B cell (primary cell): ENCODE measurements at regions not wholly inside any gene's neighbourhood (a gene's known extent, or its start where the extent isn't known, plus 50 kb on each side); places are given as distances from the start of the nearest gene placed in this dataset.

Experiments used
- ATAC-seq: fragments of 200-7000 bp; cut with Tn5 transposase; one replicate; pipeline ENCODE4 v1.10.0; 2021; ENCODE audit warnings: low read depth, mild to moderate bottlenecking, moderate number of reproducible peaks, moderate library complexity
- CTCF ChIA-PET: fragments of 350-600 bp; sonication (Branson Sonifier 250); formaldehyde crosslinking; loops from one replicate; lab custom pipeline; 2021; ENCODE audit warnings: antibody characterized with exemption, inconsistent platforms; lab: Charles Lee
- POLR2A ChIA-PET: fragments of 350-600 bp; sonication (Branson Sonifier 250); formaldehyde crosslinking; loops from one replicate; lab custom pipeline; 2021; ENCODE audit warnings: antibody characterized with exemption; lab: Charles Lee
- DNase-seq: peaks from one replicate; pipeline ENCODE4 v3.0.0; 2013
- H2AFZ ChIP-seq: 2 replicates; pipeline ENCODE4 v1.6.1; 2012; ENCODE audit warnings: mild to moderate bottlenecking, low read depth, low read length; ENCODE audit not compliant: insufficient read depth, poor library complexity, severe bottlenecking
- H3K27ac ChIP-seq, 2 donors: 1 replicate in 1 of 2; 2 replicates in 1 of 2; pipeline ENCODE4 v1.5.1; 2012 to 2013; ENCODE audit warnings: low read length in 2 of 2, mild to moderate bottlenecking in 2 of 2, moderate library complexity in 1 of 2
- H3K27me3 ChIP-seq, 4 experiments: fragments of 200-600 bp in 1 of 4; sonication (generic) in 1 of 4; replicated peaks in 1 of 4; 1 replicate in 2 of 4; 2 replicates in 2 of 4; pipeline versions ENCODE4 v1.6.1 to v1.7.0; 2013 to 2016; ENCODE audit warnings: low read length in 3 of 4, mild to moderate bottlenecking in 2 of 4, mixed read lengths in 1 of 4, moderate library complexity in 1 of 4; ENCODE audit not compliant: insufficient read depth in 4 of 4, control insufficient read depth in 3 of 4; ENCODE audit errors: control extremely low read depth in 1 of 4
- H3K36me3 ChIP-seq, 2 experiments: replicated peaks in 1 of 2; 1 replicate in 1 of 2; 2 replicates in 1 of 2; pipeline versions ENCODE4 v1.6.1 to v1.7.1; 2013; ENCODE audit warnings: low read length in 1 of 2; ENCODE audit not compliant: insufficient read depth in 2 of 2, control insufficient read depth in 1 of 2; ENCODE audit errors: control extremely low read depth in 1 of 2, extremely low read depth in 1 of 2
- H3K4me1 ChIP-seq, 2 donors: fragments of 200-600 bp in 1 of 2; sonication (generic) in 1 of 2; 1 replicate in 1 of 2; 2 replicates in 1 of 2; pipeline versions ENCODE4 v1.5.1 to v1.6.1; 2013 to 2017; ENCODE audit warnings: low read length in 2 of 2; ENCODE audit not compliant: control insufficient read depth in 2 of 2, insufficient read depth in 2 of 2
- H3K4me2 ChIP-seq: replicated peaks from 2 replicates; pipeline ENCODE3; 2012; ENCODE audit warnings: mild to moderate bottlenecking, low read depth, low read length; ENCODE audit not compliant: poor library complexity, severe bottlenecking
- H3K4me3 ChIP-seq, 5 experiments: fragments of 200-600 bp in 1 of 5; sonication (generic) in 1 of 5; 1 replicate in 3 of 5; 2 replicates in 2 of 5; pipeline versions ENCODE4 v1.5.1 to v1.7.0; 2011 to 2016; ENCODE audit warnings: low read length in 4 of 5, mild to moderate bottlenecking in 4 of 5, low read depth in 2 of 5, control low read depth in 1 of 5, moderate library complexity in 1 of 5; ENCODE audit not compliant: insufficient read depth in 1 of 5; ENCODE audit errors: control extremely low read depth in 1 of 5, extremely low read depth in 1 of 5
- H3K79me2 ChIP-seq: fragments of 200-600 bp; sonication (generic); one replicate; pipeline ENCODE4 v1.6.0; 2016; ENCODE audit warnings: low read length; ENCODE audit not compliant: control insufficient read depth, insufficient read depth
- H3K9ac ChIP-seq: fragments of 200-600 bp; sonication (generic); 2 replicates; pipeline ENCODE4 v1.6.1; 2017; ENCODE audit warnings: mild to moderate bottlenecking, low read length, moderate library complexity
- H3K9me3 ChIP-seq, 3 donors: one replicate each; pipeline versions ENCODE4 v1.6.1 to v1.7.1; 2013; ENCODE audit warnings: low read length in 2 of 3; ENCODE audit not compliant: control insufficient read depth in 2 of 3, insufficient read depth in 1 of 3; ENCODE audit errors: control extremely low read depth in 1 of 3
- H4K20me1 ChIP-seq: 2 replicates; pipeline ENCODE4 v1.6.0; 2012; ENCODE audit warnings: mild to moderate bottlenecking, low read length; ENCODE audit not compliant: insufficient read depth, control insufficient read depth, poor library complexity, severe bottlenecking
- H3K27ac Mint-ChIP-seq: one replicate; pipeline ENCODE4 v1.8.0; 2021; ENCODE audit warnings: mixed read lengths
- H3K27me3 Mint-ChIP-seq: one replicate; pipeline ENCODE4 v1.8.0; 2021; ENCODE audit warnings: mixed read lengths
- H3K4me1 Mint-ChIP-seq: one replicate; pipeline ENCODE4 v1.8.0; 2021; ENCODE audit warnings: mixed read lengths
- H3K4me3 Mint-ChIP-seq: one replicate; pipeline ENCODE4 v1.8.0; 2021; ENCODE audit warnings: mixed read lengths
- H3K9me3 Mint-ChIP-seq: one replicate; pipeline ENCODE4 v1.8.0; 2022; ENCODE audit warnings: mixed read lengths; ENCODE audit not compliant: insufficient read depth
- EZH2 ChIP-seq: IDR thresholded peaks from 2 replicates; pipeline ENCODE4 v1.6.1; 2012; ENCODE audit warnings: borderline replicate concordance, low read depth, mild to moderate bottlenecking, moderate library complexity, low read length; ENCODE audit not compliant: insufficient read depth, poor library complexity, severe bottlenecking
- WGBS: methylation state at CpG from one replicate; pipeline ENCODE4 v1.1.5; 2013; ENCODE audit warnings: missing lambda C conversion rate; ENCODE audit not compliant: insufficient coverage; 5-methylcytosine and 5-hydroxymethylcytosine counted together
- intact Hi-C: fragments of 100-400 bp; cut with micrococcal nuclease; formaldehyde crosslinking; loops from one replicate; pipeline ENCODE4 v1.10.0; 2022
- TF ChIP-seq, protein P1 (sequence below): fragments of 200-600 bp; IDR thresholded peaks from one replicate; pipeline ENCODE4 v1.8.0; 2022; ENCODE audit warnings: antibody characterized with exemption, mild to moderate bottlenecking

GRCh38 chr15:61657461-61657860 is 402.8 kb downstream of the VPS13C start:
- no peaks in the 10 kb centered on the region for H3K4me1 Mint-ChIP-seq
- H3K9me3 ChIP-seq, result no peaks in the 10 kb centered on the region
- no peak for DNase-seq
- no peak overlapping the region for H3K4me3 Mint-ChIP-seq
- no peaks in the 10 kb centered on the region for H4K20me1 ChIP-seq
- H3K36me3 ChIP-seq, result no peaks in the 10 kb centered on the region
- ATAC-seq, result no peak
- CTCF ChIA-PET, result no interaction called here
- H3K4me2 ChIP-seq, result no peak overlapping the region
- no peak overlapping the region for H3K4me3 ChIP-seq
- H3K27me3 ChIP-seq, result no peaks in the 10 kb centered on the region
- intact Hi-C loops, result no loop called here
- H2AFZ ChIP-seq, result no peak overlapping the region
- no peaks in the 10 kb centered on the region for H3K9me3 Mint-ChIP-seq
- TF ChIP-seq, protein P1, sequence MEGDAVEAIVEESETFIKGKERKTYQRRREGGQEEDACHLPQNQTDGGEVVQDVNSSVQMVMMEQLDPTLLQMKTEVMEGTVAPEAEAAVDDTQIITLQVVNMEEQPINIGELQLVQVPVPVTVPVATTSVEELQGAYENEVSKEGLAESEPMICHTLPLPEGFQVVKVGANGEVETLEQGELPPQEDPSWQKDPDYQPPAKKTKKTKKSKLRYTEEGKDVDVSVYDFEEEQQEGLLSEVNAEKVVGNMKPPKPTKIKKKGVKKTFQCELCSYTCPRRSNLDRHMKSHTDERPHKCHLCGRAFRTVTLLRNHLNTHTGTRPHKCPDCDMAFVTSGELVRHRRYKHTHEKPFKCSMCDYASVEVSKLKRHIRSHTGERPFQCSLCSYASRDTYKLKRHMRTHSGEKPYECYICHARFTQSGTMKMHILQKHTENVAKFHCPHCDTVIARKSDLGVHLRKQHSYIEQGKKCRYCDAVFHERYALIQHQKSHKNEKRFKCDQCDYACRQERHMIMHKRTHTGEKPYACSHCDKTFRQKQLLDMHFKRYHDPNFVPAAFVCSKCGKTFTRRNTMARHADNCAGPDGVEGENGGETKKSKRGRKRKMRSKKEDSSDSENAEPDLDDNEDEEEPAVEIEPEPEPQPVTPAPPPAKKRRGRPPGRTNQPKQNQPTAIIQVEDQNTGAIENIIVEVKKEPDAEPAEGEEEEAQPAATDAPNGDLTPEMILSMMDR, result no peak
- no peak for TF ChIP-seq EZH2
- H3K9ac ChIP-seq, result no peak overlapping the region
- no peak overlapping the region for H3K27ac ChIP-seq
- H3K27ac Mint-ChIP-seq, result no peak overlapping the region
- H3K27me3 Mint-ChIP-seq, result peaks cover 8% of the 10 kb centered on the region
- POLR2A ChIA-PET, result no interaction called here
- H3K79me2 ChIP-seq, result no peaks in the 10 kb centered on the region
- H3K4me1 ChIP-seq, result no peaks in the 10 kb centered on the region
- 83% methylated on average over 4 of the region's 4 CpGs for WGBS

GRCh38 chr15:61656391-61656790 is 403.9 kb downstream of the VPS13C start:
- Mint-ChIP-seq H3K27me3 (peaks cover 4% of the 10 kb centered on the region), H3K27ac (no peak overlapping the region), H3K4me3 (no peak overlapping the region), H3K4me1 (no peaks in the 10 kb centered on the region), H3K9me3 (no peaks in the 10 kb centered on the region)
- Histone ChIP-seq H3K9ac (no peak overlapping the region), H3K4me1 (no peaks in the 10 kb centered on the region), H3K36me3 (no peaks in the 10 kb centered on the region), H3K27me3 (no peaks in the 10 kb centered on the region), H3K79me2 (no peaks in the 10 kb centered on the region), H3K4me2 (no peak overlapping the region), H2AFZ (no peak overlapping the region), H3K4me3 (no peak overlapping the region), H4K20me1 (no peaks in the 10 kb centered on the region), H3K9me3 (no peaks in the 10 kb centered on the region), H3K27ac (no peak overlapping the region)
- 98% methylated on average over 11 of the region's 11 CpGs for WGBS
- CTCF ChIA-PET, result no interaction called here
- intact Hi-C loops, result no loop called here
- POLR2A ChIA-PET, result no interaction called here
- DNase-seq (no peak), ATAC-seq (no peak)
- no peak for TF ChIP-seq EZH2
- TF ChIP-seq, protein P1, result no peak
